NCI-H146 treated with DMSO at 0.1 percent for 48 hours (cell line): ENCODE measurements at regions not wholly inside any gene's neighbourhood (a gene's known extent, or its start where the extent isn't known, plus 50 kb on each side); places are given as distances from the start of the nearest gene placed in this dataset.

Experiments used
- DNase-seq: peaks from one replicate; lab custom pipeline; 2025; ENCODE audit not compliant: unreplicated experiment; lab: John Stamatoyannopoulos, UW

- no peak for DNase-seq
Observed at GRCh38 chr4:123496421-123496820, 99.8 kb downstream of the SPRY1 start.

GRCh38 chr4:123497340-123497739 lies 100.7 kb downstream of the SPRY1 start:
- DNase-seq: no peak

GRCh38 chr4:123501733-123502132 lies 105.1 kb downstream of the SPRY1 start:
- no peak for DNase-seq

GRCh38 chr4:123503698-123504363 lies 107.2 kb downstream of the SPRY1 start:
- no peak for DNase-seq

GRCh38 chr4:123505095-123506010 lies 108.8 kb downstream of the SPRY1 start:
- DNase-seq: no peak

- DNase-seq: no peak
Observed at GRCh38 chr4:123506011-123506695, 109.6 kb downstream of the SPRY1 start.

GRCh38 chr4:123507376-123507775 lies 110.8 kb downstream of the SPRY1 start:
- DNase-seq: no peak

- DNase-seq: no peak
Observed at GRCh38 chr4:123510221-123510620, 113.6 kb downstream of the SPRY1 start.

GRCh38 chr4:123510659-123511058 lies 114.1 kb downstream of the SPRY1 start:
- DNase-seq: no peak

GRCh38 chr4:123516576-123516975 lies 120.0 kb downstream of the SPRY1 start:
- DNase-seq: no peak

GRCh38 chr4:123517176-123517575 lies 120.6 kb downstream of the SPRY1 start:
- no peak for DNase-seq

- no peak for DNase-seq
Observed at GRCh38 chr4:123517971-123518370, 121.4 kb downstream of the SPRY1 start.

GRCh38 chr4:123520325-123520724 lies 123.7 kb downstream of the SPRY1 start:
- no peak for DNase-seq

- DNase-seq: no peak
Observed at GRCh38 chr4:123522081-123522480, 125.5 kb downstream of the SPRY1 start.

- DNase-seq: no peak
Observed at GRCh38 chr4:123522646-123523045, 126.1 kb downstream of the SPRY1 start.

- no peak for DNase-seq
Observed at GRCh38 chr4:123524958-123525628, 128.5 kb downstream of the SPRY1 start.

- DNase-seq: no peak
Observed at GRCh38 chr4:123526511-123526910, 129.9 kb downstream of the SPRY1 start.

GRCh38 chr4:123528501-123529277 lies 132.1 kb downstream of the SPRY1 start:
- no peak for DNase-seq

GRCh38 chr4:123529278-123529568 lies 132.6 kb downstream of the SPRY1 start:
- DNase-seq: no peak

GRCh38 chr4:123530357-123530756 lies 133.8 kb downstream of the SPRY1 start:
- no peak for DNase-seq
